CD4-positive, CD25-positive, alpha-beta regulatory T cell (primary cell): ENCODE measurements at regions not wholly inside any gene's neighbourhood (a gene's known extent, or its start where the extent isn't known, plus 50 kb on each side); places are given as distances from the start of the nearest gene placed in this dataset.

Source experiments
- ATAC-seq, 2 donors: fragments of 150-1000 bp; cut with Tn5 transposase; one replicate each; pipeline ENCODE4 v1.10.0; 2021; ENCODE audit warnings: low read depth in 2 of 2, moderate number of reproducible peaks in 2 of 2, moderate library complexity in 1 of 2
- DNase-seq, 3 donors: peaks; one replicate each; pipeline versions ENCODE4 v3.0.0 to v3.0.0-alpha.2; 2012 to 2022; ENCODE audit warnings: mixed read lengths in 1 of 3
- H3K27ac ChIP-seq: one replicate; pipeline ENCODE4 v1.7.0; 2013; ENCODE audit warnings: mild to moderate bottlenecking, low read length; ENCODE audit not compliant: insufficient read depth, poor library complexity, severe bottlenecking
- H3K27me3 ChIP-seq: one replicate; pipeline ENCODE4 v1.7.0; 2013; ENCODE audit warnings: low read length; ENCODE audit not compliant: control insufficient read depth, insufficient read depth
- H3K36me3 ChIP-seq: one replicate; pipeline ENCODE4 v1.7.0; 2013; ENCODE audit warnings: mild to moderate bottlenecking, low read length, moderate library complexity; ENCODE audit not compliant: control insufficient read depth, insufficient read depth
- H3K4me1 ChIP-seq: 2 replicates; pipeline ENCODE4 v1.7.0; 2013; ENCODE audit warnings: mild to moderate bottlenecking, low read length; ENCODE audit not compliant: insufficient read depth, control insufficient read depth, poor library complexity, severe bottlenecking
- H3K4me3 ChIP-seq: one replicate; pipeline ENCODE4 v1.7.0; 2013; ENCODE audit warnings: low read depth, mild to moderate bottlenecking, low read length, moderate library complexity
- H3K9me3 ChIP-seq, 2 experiments: 1 replicate in 1 of 2; 2 replicates in 1 of 2; pipeline ENCODE4 v1.7.0; 2013; ENCODE audit warnings: low read length in 2 of 2, mild to moderate bottlenecking in 1 of 2, moderate library complexity in 1 of 2; ENCODE audit not compliant: control insufficient read depth in 2 of 2
- H3K27ac Mint-ChIP-seq, 3 donors: one replicate each; pipeline ENCODE4 v1.8.0; 2020 to 2022; ENCODE audit warnings: mild to moderate bottlenecking in 3 of 3, mixed read lengths in 3 of 3, moderate library complexity in 2 of 3
- H3K27me3 Mint-ChIP-seq: one replicate; pipeline ENCODE4 v1.8.0; 2022; ENCODE audit warnings: mild to moderate bottlenecking, mixed read lengths
- H3K36me3 Mint-ChIP-seq: one replicate; pipeline ENCODE4 v1.8.0; 2020; ENCODE audit warnings: mixed read lengths
- H3K4me1 Mint-ChIP-seq, 4 donors: one replicate each; pipeline ENCODE4 v1.8.0; 2020 to 2022; ENCODE audit warnings: mixed read lengths in 4 of 4, mild to moderate bottlenecking in 1 of 4
- H3K4me3 Mint-ChIP-seq, 4 donors: one replicate each; pipeline ENCODE4 v1.8.0; 2020 to 2022; ENCODE audit warnings: mild to moderate bottlenecking in 4 of 4, mixed read lengths in 4 of 4, moderate library complexity in 3 of 4
- H3K9me3 Mint-ChIP-seq, 7 donors: one replicate each; pipeline ENCODE4 v1.8.0; 2020 to 2022; ENCODE audit warnings: mixed read lengths in 7 of 7, mild to moderate bottlenecking in 3 of 7, moderate library complexity in 2 of 7

DNA sequence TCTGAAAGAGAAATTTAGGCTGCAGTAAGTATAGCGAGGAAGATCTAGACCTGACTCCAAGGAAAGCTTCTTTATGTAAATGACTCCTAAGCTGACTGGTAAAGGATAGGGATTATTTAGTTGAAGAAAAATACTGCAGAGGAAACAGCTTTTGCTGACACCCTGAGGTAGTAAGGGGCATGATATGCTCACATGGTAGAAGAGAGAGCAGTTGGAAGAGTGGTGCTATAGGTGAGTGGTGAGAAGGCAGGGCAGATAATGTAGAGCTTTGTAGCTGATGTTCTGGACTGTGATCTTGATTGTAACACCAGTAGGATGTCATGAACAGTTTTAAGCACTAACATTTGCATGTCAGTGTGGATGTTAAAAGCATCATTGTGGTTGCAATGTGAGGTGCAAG, 639.1 kb upstream of the SLC39A10 start:
- no peaks in the 10 kb centered on the region for H3K36me3 ChIP-seq
- Mint-ChIP-seq H3K27ac (no peak overlapping the region), H3K27me3 (peaks cover 10% of the 10 kb centered on the region), H3K4me3 (no peak overlapping the region), H3K36me3 (no peaks in the 10 kb centered on the region), H3K4me1 (no peaks in the 10 kb centered on the region), H3K9me3 (no peaks in the 10 kb centered on the region)
- ATAC-seq: no peak
- H3K9me3 ChIP-seq: no peaks in the 10 kb centered on the region
- H3K27ac ChIP-seq: no peak overlapping the region
- no peaks in the 10 kb centered on the region for H3K4me1 ChIP-seq
- no peak for DNase-seq
- H3K27me3 ChIP-seq: no peaks in the 10 kb centered on the region
- H3K4me3 ChIP-seq: no peak overlapping the region

DNA sequence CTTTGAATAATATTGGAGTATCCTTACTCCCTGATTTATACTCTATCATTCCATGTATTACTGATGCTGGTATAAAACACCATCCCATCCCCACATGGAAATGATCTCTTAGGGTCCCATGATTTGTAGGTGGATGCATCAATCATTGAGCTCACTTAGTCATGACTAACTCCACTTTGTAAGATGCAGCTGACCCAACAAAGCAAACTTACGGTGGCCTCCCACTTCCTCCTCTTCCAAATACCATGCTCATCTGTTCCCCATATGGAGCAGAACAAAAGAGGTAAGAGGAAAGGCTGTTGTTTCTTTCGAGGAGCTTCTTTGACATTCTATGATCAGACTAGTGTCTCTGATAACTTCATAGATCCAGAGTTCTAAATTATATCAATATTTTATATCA, 640.2 kb upstream of the SLC39A10 start:
- Histone ChIP-seq H3K4me1 (no peaks in the 10 kb centered on the region), H3K4me3 (no peak overlapping the region), H3K36me3 (no peaks in the 10 kb centered on the region), H3K27ac (no peak overlapping the region), H3K27me3 (no peaks in the 10 kb centered on the region), H3K9me3 (no peaks in the 10 kb centered on the region)
- Mint-ChIP-seq H3K9me3 (no peaks in the 10 kb centered on the region), H3K27ac (no peak overlapping the region), H3K4me3 (no peak overlapping the region), H3K36me3 (no peaks in the 10 kb centered on the region), H3K27me3 (peaks cover 7% of the 10 kb centered on the region), H3K4me1 (no peaks in the 10 kb centered on the region)
- DNase-seq: no peak
- ATAC-seq: no peak

DNA sequence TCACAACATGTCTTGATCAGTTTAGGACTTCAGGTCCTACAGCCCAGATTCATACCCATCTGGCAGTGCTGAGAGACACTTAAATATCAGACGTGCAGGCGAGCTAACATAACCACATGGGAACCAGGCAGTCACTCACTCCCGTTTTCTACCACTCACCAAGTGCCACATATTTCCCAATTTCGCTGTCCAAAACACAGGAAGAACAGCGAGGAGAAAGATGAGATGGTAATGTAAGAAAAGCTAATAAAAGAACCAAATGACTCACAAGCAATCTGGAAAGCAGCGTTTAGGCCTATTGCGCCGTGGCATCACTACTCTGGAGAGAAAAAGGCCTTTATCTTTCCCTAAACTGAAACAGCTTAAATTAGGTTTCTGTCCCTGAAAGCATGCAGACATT, 647.8 kb upstream of the SLC39A10 start:
- no peak overlapping the region for H3K27ac ChIP-seq
- Mint-ChIP-seq H3K27ac (no peak overlapping the region), H3K4me3 (no peak overlapping the region), H3K36me3 (no peaks in the 10 kb centered on the region), H3K27me3 (no peaks in the 10 kb centered on the region), H3K9me3 (no peaks in the 10 kb centered on the region), H3K4me1 (no peaks in the 10 kb centered on the region)
- no peaks in the 10 kb centered on the region for H3K9me3 ChIP-seq
- H3K27me3 ChIP-seq: no peaks in the 10 kb centered on the region
- no peaks in the 10 kb centered on the region for H3K4me1 ChIP-seq
- H3K4me3 ChIP-seq: no peak overlapping the region
- no peak for DNase-seq
- no peaks in the 10 kb centered on the region for H3K36me3 ChIP-seq
- no peak for ATAC-seq

DNA sequence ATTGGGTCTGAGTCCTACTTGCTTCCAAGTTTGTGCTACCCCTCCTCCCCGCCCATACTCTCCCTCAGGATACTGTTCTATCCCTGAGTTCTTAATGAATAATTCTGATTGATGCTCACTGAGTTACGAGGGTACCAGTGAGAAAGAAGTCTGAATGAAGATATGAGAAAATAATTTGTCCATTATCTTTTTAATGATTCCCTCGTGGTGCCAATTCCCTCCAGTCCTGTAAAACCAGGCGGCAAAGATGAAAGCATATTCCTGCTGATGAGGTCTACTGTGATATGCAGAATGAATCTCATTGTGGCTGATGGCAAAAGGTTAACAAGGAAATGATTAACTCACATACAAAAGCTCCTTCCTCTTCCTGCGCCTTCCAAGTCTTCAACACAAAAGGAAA, 650.2 kb upstream of the SLC39A10 start:
- Histone ChIP-seq H3K9me3 (no peaks in the 10 kb centered on the region), H3K4me3 (no peak overlapping the region), H3K4me1 (no peaks in the 10 kb centered on the region), H3K36me3 (no peaks in the 10 kb centered on the region), H3K27me3 (no peaks in the 10 kb centered on the region), H3K27ac (no peak overlapping the region)
- Mint-ChIP-seq H3K9me3 (no peaks in the 10 kb centered on the region), H3K4me3 (no peak overlapping the region), H3K27me3 (no peaks in the 10 kb centered on the region), H3K4me1 (no peaks in the 10 kb centered on the region), H3K36me3 (no peaks in the 10 kb centered on the region), H3K27ac (no peak overlapping the region)
- no peak for DNase-seq
- ATAC-seq: no peak

DNA sequence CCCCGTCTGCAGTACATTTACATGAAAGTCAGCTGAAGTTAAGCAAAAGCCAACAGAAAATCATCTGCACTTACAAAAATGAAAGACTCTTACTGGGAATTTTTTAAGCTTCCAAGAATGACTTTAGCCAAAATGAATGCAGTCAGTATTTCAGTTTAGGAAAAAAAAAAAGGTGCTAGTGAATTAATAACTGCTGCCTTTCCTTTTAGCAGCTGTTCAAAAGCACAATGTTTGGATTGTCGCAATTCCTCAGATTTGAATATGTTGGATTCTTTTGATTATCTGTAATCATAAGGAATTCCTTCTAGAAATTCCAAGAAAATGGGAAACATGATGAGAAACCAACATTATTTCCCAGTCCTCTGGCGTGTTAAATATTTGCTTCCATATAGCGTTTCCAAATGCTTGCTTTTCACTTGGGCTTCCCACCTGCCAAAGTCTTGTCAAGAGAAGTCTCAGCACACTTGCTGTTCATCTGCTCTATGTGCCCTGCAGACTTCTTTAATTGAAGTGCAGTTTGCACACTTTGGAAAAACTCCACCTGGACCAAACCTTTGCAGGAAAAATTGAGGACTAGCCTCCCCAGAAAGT, 653.0 kb upstream of the SLC39A10 start:
- no peak for ATAC-seq
- H3K27me3 Mint-ChIP-seq: no peaks in the 10 kb centered on the region
- peaks cover 0 to 2% (median 0%) of the 10 kb centered on the region in 7 donors for H3K9me3 Mint-ChIP-seq
- no peaks in the 10 kb centered on the region for H3K36me3 ChIP-seq
- H3K4me1 Mint-ChIP-seq: no peaks in the 10 kb centered on the region
- no peaks in the 10 kb centered on the region for H3K36me3 Mint-ChIP-seq
- no peak overlapping the region for H3K4me3 ChIP-seq
- no peak overlapping the region for H3K27ac Mint-ChIP-seq
- H3K9me3 ChIP-seq: no peaks in the 10 kb centered on the region
- no peak overlapping the region for H3K27ac ChIP-seq
- no peaks in the 10 kb centered on the region for H3K4me1 ChIP-seq
- no peak for DNase-seq
- H3K27me3 ChIP-seq: no peaks in the 10 kb centered on the region
- no peak overlapping the region for H3K4me3 Mint-ChIP-seq

DNA sequence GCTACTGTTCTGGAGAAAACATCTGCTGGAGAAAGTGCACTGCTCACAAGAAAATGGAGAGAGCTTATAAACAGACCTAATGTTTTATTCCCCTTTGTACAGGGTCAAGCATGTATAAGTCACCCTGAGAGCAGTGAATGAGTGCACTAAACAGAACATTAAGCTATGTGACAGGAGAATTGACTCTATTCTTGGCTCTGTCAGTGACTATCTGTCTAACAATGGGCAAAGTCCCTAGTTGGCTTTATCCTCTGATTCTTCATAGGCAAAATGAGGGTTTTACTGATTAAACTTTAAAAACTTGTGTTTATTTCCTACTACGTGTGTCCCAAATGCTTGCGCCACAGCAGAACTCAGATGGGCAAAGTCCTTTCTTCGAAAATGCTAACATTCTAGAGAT, 655.1 kb upstream of the SLC39A10 start:
- Histone ChIP-seq H3K4me3 (no peak overlapping the region), H3K9me3 (no peaks in the 10 kb centered on the region), H3K4me1 (no peaks in the 10 kb centered on the region), H3K27me3 (no peaks in the 10 kb centered on the region), H3K36me3 (no peaks in the 10 kb centered on the region), H3K27ac (no peak overlapping the region)
- Mint-ChIP-seq H3K9me3 (peaks cover 0 to 2% (median 0%) of the 10 kb centered on the region in 7 donors), H3K4me3 (no peak overlapping the region), H3K27ac (no peak overlapping the region), H3K36me3 (no peaks in the 10 kb centered on the region), H3K4me1 (no peaks in the 10 kb centered on the region), H3K27me3 (no peaks in the 10 kb centered on the region)
- ATAC-seq (no peak), DNase-seq (no peak)

DNA sequence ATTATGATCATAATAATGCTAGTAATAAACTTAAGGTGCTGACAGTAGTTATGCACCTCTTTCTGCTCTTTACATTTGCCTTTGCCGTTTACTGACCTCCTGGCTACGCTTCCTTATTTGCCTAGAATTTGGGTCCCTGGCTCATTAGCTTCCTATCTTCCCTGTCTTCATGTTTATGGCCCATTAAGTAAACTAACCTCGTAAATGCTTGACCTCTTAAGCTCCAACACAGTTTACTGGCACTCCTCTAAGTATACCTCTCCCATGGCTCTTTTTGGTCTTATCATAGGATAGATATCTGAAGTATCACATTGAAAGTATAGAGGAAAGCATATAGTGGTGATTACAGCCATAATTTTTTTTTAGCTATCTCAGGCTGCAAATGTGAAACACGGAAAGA, 657.3 kb upstream of the SLC39A10 start:
- Histone ChIP-seq H3K27me3 (no peaks in the 10 kb centered on the region), H3K4me3 (no peak overlapping the region), H3K9me3 (no peaks in the 10 kb centered on the region), H3K4me1 (no peaks in the 10 kb centered on the region), H3K36me3 (no peaks in the 10 kb centered on the region), H3K27ac (no peak overlapping the region)
- DNase-seq (no peak), ATAC-seq (no peak)
- Mint-ChIP-seq H3K4me1 (no peaks in the 10 kb centered on the region), H3K9me3 (peaks cover 0 to 4% (median 0%) of the 10 kb centered on the region in 7 donors), H3K4me3 (no peak overlapping the region), H3K36me3 (no peaks in the 10 kb centered on the region), H3K27me3 (no peaks in the 10 kb centered on the region), H3K27ac (no peak overlapping the region)

DNA sequence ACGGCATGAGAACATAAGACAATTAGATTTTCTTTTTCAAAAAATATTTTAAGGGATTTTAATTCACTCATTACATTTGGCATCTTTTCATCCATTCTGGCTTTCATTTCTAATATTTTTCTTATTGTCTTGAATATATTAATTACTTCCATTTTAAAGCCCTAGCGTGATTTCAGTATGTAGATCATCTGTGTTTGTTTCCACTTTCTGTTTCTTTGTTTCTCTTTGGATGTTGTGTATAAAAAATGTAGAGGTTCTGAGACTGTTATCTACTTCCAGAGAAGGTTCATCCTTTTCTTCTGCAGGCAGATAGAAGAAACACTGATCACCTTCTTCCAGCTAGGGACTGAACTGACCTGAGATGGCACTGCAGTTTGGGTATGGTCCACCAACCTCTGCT, 664.4 kb upstream of the SLC39A10 start:
- no peak overlapping the region for H3K27ac ChIP-seq
- Mint-ChIP-seq H3K4me1 (no peaks in the 10 kb centered on the region), H3K27me3 (no peaks in the 10 kb centered on the region), H3K9me3 (peaks cover 0 to 2% (median 0%) of the 10 kb centered on the region in 7 donors), H3K36me3 (no peaks in the 10 kb centered on the region), H3K4me3 (no peak overlapping the region), H3K27ac (no peak overlapping the region)
- no peaks in the 10 kb centered on the region for H3K4me1 ChIP-seq
- H3K9me3 ChIP-seq: no peaks in the 10 kb centered on the region
- no peak for DNase-seq
- no peaks in the 10 kb centered on the region for H3K36me3 ChIP-seq
- no peak for ATAC-seq
- no peaks in the 10 kb centered on the region for H3K27me3 ChIP-seq
- no peak overlapping the region for H3K4me3 ChIP-seq
